ENCODE measurements at regions not wholly inside any gene's neighbourhood (a gene's known extent, or its start where the extent isn't known, plus 50 kb on each side); places are given as distances from the start of the nearest gene placed in this dataset.
"Not testable (repeated sequence)": the region's sequence is repeated elsewhere in the genome, so short reads cannot be mapped to it uniquely, and the experiment has no call there.

DNA sequence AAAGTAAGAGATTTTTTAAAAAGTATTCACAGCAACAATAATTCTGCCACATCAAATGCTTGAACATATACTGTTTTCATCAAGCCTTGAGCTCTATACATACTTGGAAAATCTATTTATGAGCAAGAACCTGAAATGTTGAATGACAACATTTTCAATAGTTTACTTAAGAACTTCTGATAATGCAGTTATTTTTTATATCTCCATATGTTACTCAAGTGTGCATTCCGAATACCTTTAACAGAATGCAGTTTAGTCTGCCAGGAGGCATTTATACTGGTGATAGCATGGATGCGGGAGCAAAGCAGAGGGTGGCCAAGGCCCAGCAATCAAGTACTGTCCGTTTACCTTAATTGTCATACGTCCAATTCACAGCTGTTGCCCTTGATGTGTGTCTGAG lies 589.5 kb downstream of the KCTD12 start:
- H3K27ac ChIP-seq (ENCODE audit: low read depth, low read length) = no peak overlapping the region
- no peaks in the 10 kb centered on the region for H3K36me3 ChIP-seq (ENCODE audit: insufficient read depth, low read length)
- no peaks in the 10 kb centered on the region for H3K4me1 ChIP-seq (ENCODE audit: insufficient read depth, low read length)
- H3K27me3 ChIP-seq (ENCODE audit: control insufficient read depth in 1 of 2, insufficient read depth in 2 of 2, low read length in 2 of 2) = no peaks in the 10 kb centered on the region
- H3K9ac ChIP-seq (ENCODE audit: low read length) = no peak overlapping the region
- H3K9me3 ChIP-seq (ENCODE audit: low read length) = no peaks in the 10 kb centered on the region
- H3K4me3 ChIP-seq (ENCODE audit: low read depth in 1 of 2, low read length in 2 of 2) = no peak overlapping the region

DNA sequence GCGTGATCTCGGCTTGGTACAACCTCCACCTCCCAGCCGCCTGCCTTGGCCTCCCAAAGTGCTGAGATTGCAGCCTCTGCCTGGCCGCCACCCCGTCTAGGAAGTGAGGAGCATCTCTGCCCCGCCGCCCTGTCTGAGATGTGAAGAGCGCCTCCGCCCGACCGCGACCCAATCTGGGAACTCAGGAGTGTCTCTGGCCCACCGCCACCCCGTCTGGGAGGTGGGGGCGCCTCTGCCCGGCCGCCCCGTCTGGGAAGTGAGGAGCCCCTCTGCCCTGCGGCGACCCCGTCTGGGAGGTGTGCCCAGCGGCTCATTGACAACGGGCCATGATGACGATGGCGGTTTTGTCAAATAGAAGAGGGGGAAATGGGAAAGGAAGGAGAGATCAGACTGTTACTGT lies 591.2 kb downstream of the KCTD12 start:
- not testable (repeated sequence) for H3K36me3 ChIP-seq (ENCODE audit: insufficient read depth, low read length); H3K27me3 ChIP-seq (ENCODE audit: control insufficient read depth in 1 of 2, insufficient read depth in 2 of 2, low read length in 2 of 2); H3K27ac ChIP-seq (ENCODE audit: low read depth, low read length); H3K4me3 ChIP-seq (ENCODE audit: low read depth in 1 of 2, low read length in 2 of 2); H3K4me1 ChIP-seq (ENCODE audit: insufficient read depth, low read length); H3K9ac ChIP-seq (ENCODE audit: low read length); H3K9me3 ChIP-seq (ENCODE audit: low read length)

DNA sequence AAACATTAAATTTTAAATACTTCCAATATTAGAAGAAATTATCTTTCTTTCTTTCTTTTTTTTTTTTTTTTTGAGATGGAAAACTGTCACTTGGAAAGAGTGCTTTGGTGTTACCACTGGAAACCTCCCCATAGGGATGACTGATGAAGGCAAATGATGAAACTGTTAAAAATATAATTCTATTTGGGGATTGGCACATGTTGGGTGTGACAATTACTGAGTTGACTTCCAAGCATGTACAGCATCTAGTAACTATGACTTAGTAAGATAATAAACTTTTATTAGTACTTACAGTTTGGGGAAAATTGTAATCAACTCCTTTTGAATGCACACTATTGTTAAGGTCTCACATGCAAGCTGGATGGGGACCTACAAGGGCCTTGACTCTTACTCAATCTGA lies 592.5 kb downstream of the KCTD12 start:
- Histone ChIP-seq H3K27ac (ENCODE audit: low read depth, low read length) (no peak overlapping the region), H3K9me3 (ENCODE audit: low read length) (no peaks in the 10 kb centered on the region), H3K36me3 (ENCODE audit: insufficient read depth, low read length) (no peaks in the 10 kb centered on the region), H3K27me3 (ENCODE audit: control insufficient read depth in 1 of 2, insufficient read depth in 2 of 2, low read length in 2 of 2) (no peaks in the 10 kb centered on the region), H3K4me3 (ENCODE audit: low read depth in 1 of 2, low read length in 2 of 2) (no peak overlapping the region), H3K4me1 (ENCODE audit: insufficient read depth, low read length) (no peaks in the 10 kb centered on the region), H3K9ac (ENCODE audit: low read length) (no peak overlapping the region)

DNA sequence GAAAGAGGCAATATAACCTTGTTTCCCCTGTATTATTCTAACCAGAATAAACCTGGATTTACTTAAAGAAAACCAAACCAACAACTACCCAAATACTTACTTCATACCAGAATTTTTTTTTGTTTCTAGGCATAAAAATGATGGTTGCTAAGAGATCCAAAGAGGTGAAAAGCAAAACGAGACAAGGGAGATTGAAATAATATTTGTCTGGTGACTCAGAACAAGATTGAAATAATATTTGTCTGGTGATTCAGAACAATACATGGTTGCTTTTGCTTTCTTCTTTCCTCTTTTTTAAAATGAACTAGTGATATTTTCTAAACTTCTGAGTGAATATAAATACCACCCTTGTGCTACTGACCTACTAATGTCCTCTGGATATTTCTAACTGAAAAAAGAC lies 592.9 kb downstream of the KCTD12 start:
- no peaks in the 10 kb centered on the region for H3K9me3 ChIP-seq (ENCODE audit: low read length)
- no peak overlapping the region for H3K4me3 ChIP-seq (ENCODE audit: low read depth in 1 of 2, low read length in 2 of 2)
- no peaks in the 10 kb centered on the region for H3K4me1 ChIP-seq (ENCODE audit: insufficient read depth, low read length)
- H3K36me3 ChIP-seq (ENCODE audit: insufficient read depth, low read length) = no peaks in the 10 kb centered on the region
- no peaks in the 10 kb centered on the region for H3K27me3 ChIP-seq (ENCODE audit: control insufficient read depth in 1 of 2, insufficient read depth in 2 of 2, low read length in 2 of 2)
- no peak overlapping the region for H3K9ac ChIP-seq (ENCODE audit: low read length)
- H3K27ac ChIP-seq (ENCODE audit: low read depth, low read length) = no peak overlapping the region

DNA sequence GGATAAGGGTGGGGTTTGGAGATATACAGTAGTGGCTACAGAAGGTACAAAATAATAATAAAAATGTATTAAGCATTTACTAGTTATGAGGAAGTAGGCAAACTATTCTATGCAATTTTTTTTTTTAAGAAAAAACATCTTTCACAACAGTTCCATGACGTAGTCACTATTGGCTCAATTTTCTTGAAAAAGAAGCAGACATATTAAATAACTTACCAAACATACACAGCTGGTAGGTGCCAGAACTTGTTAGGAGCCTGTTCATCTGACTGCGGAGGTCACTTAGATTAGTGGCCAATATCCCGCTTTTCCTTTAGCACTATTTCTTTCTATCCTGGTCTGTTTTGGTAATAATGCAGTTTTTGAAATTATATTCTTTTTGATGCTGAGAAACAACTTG lies 593.5 kb downstream of the KCTD12 start:
- H3K9me3 ChIP-seq (ENCODE audit: low read length) = no peaks in the 10 kb centered on the region
- H3K9ac ChIP-seq (ENCODE audit: low read length) = no peak overlapping the region
- no peak overlapping the region for H3K27ac ChIP-seq (ENCODE audit: low read depth, low read length)
- H3K4me1 ChIP-seq (ENCODE audit: insufficient read depth, low read length) = no peaks in the 10 kb centered on the region
- H3K27me3 ChIP-seq (ENCODE audit: control insufficient read depth in 1 of 2, insufficient read depth in 2 of 2, low read length in 2 of 2) = no peaks in the 10 kb centered on the region
- no peaks in the 10 kb centered on the region for H3K36me3 ChIP-seq (ENCODE audit: insufficient read depth, low read length)
- H3K4me3 ChIP-seq (ENCODE audit: low read depth in 1 of 2, low read length in 2 of 2) = no peak overlapping the region

DNA sequence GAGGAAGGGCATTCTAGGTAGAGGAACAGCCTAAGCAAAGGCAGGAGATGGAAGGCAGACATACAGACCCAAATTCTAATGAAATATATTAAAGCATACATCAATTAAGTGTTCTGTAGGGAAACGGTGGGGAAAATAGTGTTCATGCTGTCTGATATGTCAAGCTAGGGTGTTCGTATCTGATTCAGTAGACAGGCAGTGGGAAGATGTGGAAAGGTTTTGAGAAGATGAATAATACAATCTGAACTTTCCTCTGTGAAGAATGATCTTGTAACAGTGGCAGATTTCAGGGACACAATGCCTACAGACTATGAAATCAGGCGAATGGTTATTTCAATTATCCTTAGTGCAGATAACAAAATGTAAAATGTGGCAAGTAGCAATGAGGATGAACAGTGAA lies 594.2 kb downstream of the KCTD12 start:
- Histone ChIP-seq H3K27me3 (ENCODE audit: control insufficient read depth in 1 of 2, insufficient read depth in 2 of 2, low read length in 2 of 2) (no peaks in the 10 kb centered on the region), H3K9me3 (ENCODE audit: low read length) (no peaks in the 10 kb centered on the region), H3K9ac (ENCODE audit: low read length) (no peak overlapping the region), H3K4me3 (ENCODE audit: low read depth in 1 of 2, low read length in 2 of 2) (no peak overlapping the region), H3K4me1 (ENCODE audit: insufficient read depth, low read length) (no peaks in the 10 kb centered on the region), H3K27ac (ENCODE audit: low read depth, low read length) (no peak overlapping the region), H3K36me3 (ENCODE audit: insufficient read depth, low read length) (no peaks in the 10 kb centered on the region)

DNA sequence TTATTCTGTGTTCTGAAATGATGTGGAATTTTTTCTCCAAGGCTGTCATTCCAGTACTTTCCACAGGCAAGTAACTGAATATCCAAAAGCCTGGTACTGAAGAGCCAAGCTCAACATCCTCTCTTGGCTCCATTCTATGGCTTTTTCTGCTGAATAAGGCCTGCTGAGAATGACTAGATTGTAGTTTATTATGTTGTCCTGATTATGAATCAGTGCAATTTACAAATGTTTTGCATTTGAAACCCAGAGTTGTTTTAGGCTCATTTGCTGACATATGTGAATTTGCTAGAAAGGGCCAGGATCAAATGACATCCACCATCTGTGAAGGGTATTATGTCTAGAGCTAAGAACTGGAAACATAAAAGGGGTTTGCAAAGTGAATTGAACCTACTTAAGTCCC lies 596.6 kb downstream of the KCTD12 start:
- Histone ChIP-seq H3K36me3 (ENCODE audit: insufficient read depth, low read length) (no peaks in the 10 kb centered on the region), H3K27ac (ENCODE audit: low read depth, low read length) (no peak overlapping the region), H3K4me3 (ENCODE audit: low read depth in 1 of 2, low read length in 2 of 2) (no peak overlapping the region), H3K27me3 (ENCODE audit: control insufficient read depth in 1 of 2, insufficient read depth in 2 of 2, low read length in 2 of 2) (no peaks in the 10 kb centered on the region), H3K4me1 (ENCODE audit: insufficient read depth, low read length) (no peaks in the 10 kb centered on the region), H3K9ac (ENCODE audit: low read length) (no peak overlapping the region), H3K9me3 (ENCODE audit: low read length) (no peaks in the 10 kb centered on the region)

DNA sequence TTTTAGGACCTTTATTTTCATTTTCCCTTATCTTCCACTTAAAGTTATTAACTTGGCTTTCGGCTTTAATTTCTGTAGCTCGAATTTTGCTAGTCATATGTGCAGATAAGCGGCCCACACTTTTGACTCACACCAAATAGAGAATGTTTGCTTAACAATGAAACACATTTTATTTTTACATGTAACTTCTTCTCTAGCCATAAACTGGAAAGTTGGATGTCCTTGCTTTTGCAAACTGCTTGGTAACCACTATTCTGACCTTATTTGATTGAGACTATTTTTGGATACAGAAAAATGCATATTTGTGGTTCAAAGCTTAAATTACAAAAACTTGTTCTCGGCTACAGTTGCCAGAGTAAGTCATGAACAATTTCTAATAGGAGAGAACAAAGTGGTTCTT lies 600.0 kb downstream of the KCTD12 start:
- H3K4me3 ChIP-seq (ENCODE audit: low read depth in 1 of 2, low read length in 2 of 2) = no peak overlapping the region
- no peaks in the 10 kb centered on the region for H3K36me3 ChIP-seq (ENCODE audit: insufficient read depth, low read length)
- no peaks in the 10 kb centered on the region for H3K9me3 ChIP-seq (ENCODE audit: low read length)
- no peaks in the 10 kb centered on the region for H3K4me1 ChIP-seq (ENCODE audit: insufficient read depth, low read length)
- H3K27ac ChIP-seq (ENCODE audit: low read depth, low read length) = no peak overlapping the region
- H3K9ac ChIP-seq (ENCODE audit: low read length) = no peak overlapping the region
- H3K27me3 ChIP-seq (ENCODE audit: control insufficient read depth in 1 of 2, insufficient read depth in 2 of 2, low read length in 2 of 2) = no peaks in the 10 kb centered on the region

DNA sequence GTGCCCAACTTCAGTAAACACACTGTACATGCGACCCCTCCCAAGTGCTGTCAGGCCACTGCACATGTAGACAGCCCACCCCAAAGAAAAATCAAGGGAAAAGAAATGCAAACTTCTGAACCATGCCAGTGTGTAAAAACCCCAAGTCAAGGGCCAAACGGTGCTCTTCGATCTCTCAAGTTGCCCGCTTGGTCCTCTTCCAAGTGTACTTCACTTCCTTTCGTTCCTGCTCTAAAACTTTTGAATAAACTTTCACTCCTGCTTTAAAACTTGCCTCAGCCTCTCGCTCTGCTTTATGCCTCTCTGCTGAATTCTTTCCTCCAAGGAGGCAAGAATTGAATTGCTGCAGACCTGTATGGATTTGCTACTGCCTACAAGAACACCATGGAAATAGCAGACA lies 600.7 kb downstream of the KCTD12 start:
- no peak overlapping the region for H3K9ac ChIP-seq (ENCODE audit: low read length)
- no peaks in the 10 kb centered on the region for H3K9me3 ChIP-seq (ENCODE audit: low read length)
- H3K36me3 ChIP-seq (ENCODE audit: insufficient read depth, low read length) = no peaks in the 10 kb centered on the region
- no peaks in the 10 kb centered on the region for H3K27me3 ChIP-seq (ENCODE audit: control insufficient read depth in 1 of 2, insufficient read depth in 2 of 2, low read length in 2 of 2)
- H3K27ac ChIP-seq (ENCODE audit: low read depth, low read length) = no peak overlapping the region
- H3K4me1 ChIP-seq (ENCODE audit: insufficient read depth, low read length) = no peaks in the 10 kb centered on the region
- H3K4me3 ChIP-seq (ENCODE audit: low read depth in 1 of 2, low read length in 2 of 2) = no peak overlapping the region

DNA sequence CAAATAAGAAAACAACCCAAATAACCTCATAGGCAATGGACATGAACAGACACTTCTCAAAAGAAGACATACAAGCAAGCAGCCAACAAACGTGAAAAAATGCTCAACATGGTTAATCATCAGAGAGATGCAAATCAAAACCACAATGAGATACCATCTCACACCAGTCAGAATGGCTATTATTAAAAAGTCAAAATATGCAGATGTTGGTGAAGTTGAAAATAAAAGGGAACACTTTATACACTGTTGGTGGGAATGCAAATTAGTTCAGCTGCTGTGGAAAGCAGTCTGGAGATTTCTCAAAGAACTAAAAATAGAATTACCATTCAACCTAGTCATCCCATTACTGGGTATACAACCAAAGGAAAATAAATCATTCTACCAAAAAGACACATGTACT lies 606.4 kb downstream of the KCTD12 start:
- H3K27me3 ChIP-seq (ENCODE audit: control insufficient read depth in 1 of 2, insufficient read depth in 2 of 2, low read length in 2 of 2); H3K27ac ChIP-seq (ENCODE audit: low read depth, low read length); H3K9ac ChIP-seq (ENCODE audit: low read length); H3K9me3 ChIP-seq (ENCODE audit: low read length); H3K36me3 ChIP-seq (ENCODE audit: insufficient read depth, low read length); H3K4me1 ChIP-seq (ENCODE audit: insufficient read depth, low read length); H3K4me3 ChIP-seq (ENCODE audit: low read depth in 1 of 2, low read length in 2 of 2): not testable (repeated sequence)

DNA sequence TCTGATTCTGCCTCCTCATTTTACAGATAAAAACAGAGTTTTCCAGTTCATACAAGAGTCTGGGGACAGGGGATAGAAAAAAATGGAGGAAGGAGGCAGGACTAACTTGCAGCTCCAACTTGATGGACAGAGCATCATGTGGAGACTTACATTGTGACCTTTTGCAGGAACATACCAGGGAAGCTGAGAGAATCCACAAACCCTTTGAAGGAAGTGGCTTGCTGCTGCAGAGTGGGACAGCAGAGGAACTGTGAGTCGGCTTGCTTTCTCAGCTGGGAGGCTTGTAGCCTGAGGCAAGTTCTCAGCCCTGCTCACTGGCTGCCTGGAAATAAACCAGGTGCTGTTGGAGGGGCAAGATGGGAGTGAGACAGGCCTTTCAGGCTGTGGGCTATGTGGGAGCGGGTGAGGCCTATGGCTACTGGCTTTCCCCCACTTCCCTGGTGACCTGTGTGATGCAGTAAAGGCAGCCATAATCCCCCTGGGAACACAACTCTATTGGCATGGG lies 614.4 kb downstream of the KCTD12 start:
- no peak overlapping the region for H3K27ac ChIP-seq (ENCODE audit: low read depth, low read length)

DNA sequence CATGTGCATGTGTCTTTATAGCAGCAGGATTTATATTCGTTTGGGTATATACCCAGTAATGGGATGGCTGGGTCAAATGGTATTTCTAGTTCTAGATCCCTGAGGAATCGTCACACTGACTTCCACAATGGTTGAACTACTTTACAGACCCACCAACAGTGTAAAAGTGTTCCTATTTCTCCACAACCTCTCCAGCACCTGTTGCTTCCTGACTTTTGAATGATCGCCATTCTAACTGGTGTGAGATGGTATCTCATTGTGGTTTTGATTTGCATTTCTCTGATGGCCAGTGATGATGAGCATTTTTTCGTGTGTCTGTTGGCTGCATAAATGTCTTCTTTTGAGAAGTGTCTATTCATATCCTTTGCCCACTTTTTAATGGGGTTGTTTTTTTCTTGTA lies 617.9 kb downstream of the KCTD12 start:
- H3K4me1 ChIP-seq (ENCODE audit: insufficient read depth, low read length); H3K9me3 ChIP-seq (ENCODE audit: low read length); H3K9ac ChIP-seq (ENCODE audit: low read length); H3K36me3 ChIP-seq (ENCODE audit: insufficient read depth, low read length); H3K27me3 ChIP-seq (ENCODE audit: control insufficient read depth in 1 of 2, insufficient read depth in 2 of 2, low read length in 2 of 2); H3K4me3 ChIP-seq (ENCODE audit: low read depth in 1 of 2, low read length in 2 of 2); H3K27ac ChIP-seq (ENCODE audit: low read depth, low read length): not testable (repeated sequence)

More for the DNA sequence above, 614.4 kb downstream of the KCTD12 start:
- Histone ChIP-seq H3K9ac (ENCODE audit: low read length) (no peak overlapping the region), H3K27me3 (ENCODE audit: control insufficient read depth in 1 of 2, insufficient read depth in 2 of 2, low read length in 2 of 2) (no peaks in the 10 kb centered on the region), H3K9me3 (ENCODE audit: low read length) (no peaks in the 10 kb centered on the region), H3K4me1 (ENCODE audit: insufficient read depth, low read length) (no peaks in the 10 kb centered on the region), H3K4me3 (ENCODE audit: low read depth in 1 of 2, low read length in 2 of 2) (no peak overlapping the region), H3K36me3 (ENCODE audit: insufficient read depth, low read length) (no peaks in the 10 kb centered on the region)
